Skeletal muscle satellite cell (primary cell): ENCODE measurements at regions not wholly inside any gene's neighbourhood (a gene's known extent, or its start where the extent isn't known, plus 50 kb on each side); places are given as distances from the start of the nearest gene placed in this dataset.

Source experiments
- H3K27me3 ChIP-seq: 2 replicates; pipeline ENCODE4 v1.7.0; 2013; ENCODE audit warnings: low read length; ENCODE audit not compliant: control insufficient read depth, insufficient read depth
- H3K36me3 ChIP-seq: 2 replicates; pipeline ENCODE4 v1.7.0; 2013; ENCODE audit warnings: mild to moderate bottlenecking, control low read depth, low read length; ENCODE audit not compliant: insufficient read depth
- H3K4me1 ChIP-seq: 2 replicates; pipeline ENCODE4 v1.7.0; 2013; ENCODE audit warnings: low read length; ENCODE audit not compliant: control insufficient read depth, insufficient read depth
- H3K4me2 ChIP-seq: 2 replicates; pipeline ENCODE4 v1.7.0; 2013; ENCODE audit warnings: mild to moderate bottlenecking, low read length
- H3K4me3 ChIP-seq: 2 replicates; pipeline ENCODE4 v1.7.0; 2013; ENCODE audit warnings: low read length
- H3K9ac ChIP-seq: 2 replicates; pipeline ENCODE4 v1.7.0; 2013; ENCODE audit warnings: mild to moderate bottlenecking, low read depth, low read length, moderate library complexity
- H3K9me3 ChIP-seq: replicated peaks from 2 replicates; pipeline ENCODE4 v1.7.0; 2013; ENCODE audit warnings: mild to moderate bottlenecking, control low read depth, low read length

GRCh38 chrX:20664774-20665173 is 398.1 kb upstream of the RPS6KA3 start:
- H3K9ac ChIP-seq = no peak overlapping the region
- no peak overlapping the region for H3K4me3 ChIP-seq
- H3K27me3 ChIP-seq = no peaks in the 10 kb centered on the region
- no peaks in the 10 kb centered on the region for H3K36me3 ChIP-seq
- no peaks in the 10 kb centered on the region for H3K4me1 ChIP-seq
- H3K9me3 ChIP-seq = no peaks in the 10 kb centered on the region
- no peak overlapping the region for H3K4me2 ChIP-seq

- no peak overlapping the region for H3K9ac ChIP-seq
- H3K9me3 ChIP-seq = no peaks in the 10 kb centered on the region
- H3K4me3 ChIP-seq = no peak overlapping the region
- H3K36me3 ChIP-seq = no peaks in the 10 kb centered on the region
- no peak overlapping the region for H3K4me2 ChIP-seq
- H3K4me1 ChIP-seq = no peaks in the 10 kb centered on the region
- no peaks in the 10 kb centered on the region for H3K27me3 ChIP-seq
These were observed 397.4 kb upstream of the RPS6KA3 start for GRCh38 chrX:20664131-20664530.

GRCh38 chrX:20663336-20663735 is 396.6 kb upstream of the RPS6KA3 start:
- Histone ChIP-seq H3K4me1 (no peaks in the 10 kb centered on the region), H3K9me3 (no peaks in the 10 kb centered on the region)

GRCh38 chrX:20656721-20657120 is 390.0 kb upstream of the RPS6KA3 start:
- Histone ChIP-seq H3K36me3 (no peaks in the 10 kb centered on the region), H3K9me3 (no peaks in the 10 kb centered on the region), H3K27me3 (no peaks in the 10 kb centered on the region), H3K4me1 (no peaks in the 10 kb centered on the region), H3K4me2 (no peak overlapping the region), H3K4me3 (no peak overlapping the region), H3K9ac (no peak overlapping the region)

More at GRCh38 chrX:20663336-20663735, 396.6 kb upstream of the RPS6KA3 start:
- H3K4me2 ChIP-seq = no peak overlapping the region
- H3K36me3 ChIP-seq = no peaks in the 10 kb centered on the region
- no peak overlapping the region for H3K9ac ChIP-seq
- H3K27me3 ChIP-seq = no peaks in the 10 kb centered on the region
- no peak overlapping the region for H3K4me3 ChIP-seq

- no peak overlapping the region for H3K9ac ChIP-seq
- H3K4me2 ChIP-seq = no peak overlapping the region
- H3K36me3 ChIP-seq = no peaks in the 10 kb centered on the region
- H3K27me3 ChIP-seq = no peaks in the 10 kb centered on the region
- no peaks in the 10 kb centered on the region for H3K9me3 ChIP-seq
- no peak overlapping the region for H3K4me3 ChIP-seq
- H3K4me1 ChIP-seq = no peaks in the 10 kb centered on the region
These were observed 387.9 kb upstream of the RPS6KA3 start for GRCh38 chrX:20654596-20655106.

- H3K9me3 ChIP-seq = no peaks in the 10 kb centered on the region
- no peak overlapping the region for H3K9ac ChIP-seq
- H3K4me2 ChIP-seq = no peak overlapping the region
- H3K4me1 ChIP-seq = no peaks in the 10 kb centered on the region
- H3K4me3 ChIP-seq = no peak overlapping the region
- H3K27me3 ChIP-seq = no peaks in the 10 kb centered on the region
- H3K36me3 ChIP-seq = no peaks in the 10 kb centered on the region
These were observed 386.4 kb upstream of the RPS6KA3 start for GRCh38 chrX:20653070-20653469.

- Histone ChIP-seq H3K4me3 (no peak overlapping the region), H3K4me1 (no peaks in the 10 kb centered on the region)
These were observed 375.2 kb upstream of the RPS6KA3 start for GRCh38 chrX:20641954-20642353.

GRCh38 chrX:20639115-20639514 is 372.4 kb upstream of the RPS6KA3 start:
- no peaks in the 10 kb centered on the region for H3K36me3 ChIP-seq
- no peaks in the 10 kb centered on the region for H3K27me3 ChIP-seq
- no peak overlapping the region for H3K9ac ChIP-seq
- H3K9me3 ChIP-seq = no peaks in the 10 kb centered on the region
- H3K4me2 ChIP-seq = no peak overlapping the region
- H3K4me3 ChIP-seq = no peak overlapping the region
- no peaks in the 10 kb centered on the region for H3K4me1 ChIP-seq

More at GRCh38 chrX:20641954-20642353, 375.2 kb upstream of the RPS6KA3 start:
- no peak overlapping the region for H3K4me2 ChIP-seq
- no peak overlapping the region for H3K9ac ChIP-seq
- H3K9me3 ChIP-seq = no peaks in the 10 kb centered on the region
- no peaks in the 10 kb centered on the region for H3K27me3 ChIP-seq
- H3K36me3 ChIP-seq = no peaks in the 10 kb centered on the region

GRCh38 chrX:20637351-20637750 is 370.6 kb upstream of the RPS6KA3 start:
- no peaks in the 10 kb centered on the region for H3K9me3 ChIP-seq
- H3K36me3 ChIP-seq = no peaks in the 10 kb centered on the region
- H3K4me1 ChIP-seq = no peaks in the 10 kb centered on the region
- no peak overlapping the region for H3K4me3 ChIP-seq
- no peaks in the 10 kb centered on the region for H3K27me3 ChIP-seq
- H3K4me2 ChIP-seq = no peak overlapping the region
- H3K9ac ChIP-seq = no peak overlapping the region

- no peak overlapping the region for H3K9ac ChIP-seq
- H3K4me2 ChIP-seq = no peak overlapping the region
- H3K9me3 ChIP-seq = no peaks in the 10 kb centered on the region
- H3K4me1 ChIP-seq = no peaks in the 10 kb centered on the region
- H3K27me3 ChIP-seq = no peaks in the 10 kb centered on the region
- no peaks in the 10 kb centered on the region for H3K36me3 ChIP-seq
- H3K4me3 ChIP-seq = no peak overlapping the region
These were observed 366.7 kb upstream of the RPS6KA3 start for GRCh38 chrX:20633451-20633850.

GRCh38 chrX:20623448-20623847 is 356.7 kb upstream of the RPS6KA3 start:
- Histone ChIP-seq H3K9me3 (no peaks in the 10 kb centered on the region), H3K36me3 (no peaks in the 10 kb centered on the region), H3K4me2 (no peak overlapping the region), H3K4me1 (peaks cover 7% of the 10 kb centered on the region), H3K4me3 (no peak overlapping the region), H3K9ac (no peak overlapping the region), H3K27me3 (no peaks in the 10 kb centered on the region)

- H3K9ac ChIP-seq = no peak overlapping the region
- H3K36me3 ChIP-seq = no peaks in the 10 kb centered on the region
- H3K4me1 ChIP-seq = peaks cover 7% of the 10 kb centered on the region
- no peaks in the 10 kb centered on the region for H3K9me3 ChIP-seq
- H3K4me2 ChIP-seq = no peak overlapping the region
- no peaks in the 10 kb centered on the region for H3K27me3 ChIP-seq
- H3K4me3 ChIP-seq = no peak overlapping the region
These were observed 353.6 kb upstream of the RPS6KA3 start for GRCh38 chrX:20620306-20620705.
